Heart left ventricle (tissue), 16 donors: ENCODE measurements at regions not wholly inside any gene's neighbourhood (a gene's known extent, or its start where the extent isn't known, plus 50 kb on each side); places are given as distances from the start of the nearest gene placed in this dataset.

ENCODE experiments used
- ATAC-seq, 4 donors: fragments of 200-7000 bp; cut with Tn5 transposase; one replicate each; pipeline ENCODE4 v1.9.1; 2020 to 2022; ENCODE audit warnings: moderate library complexity in 4 of 4, mild to moderate bottlenecking in 3 of 4, moderate number of reproducible peaks in 1 of 4
- DNase-seq, 5 donors: peaks; one replicate each; pipeline ENCODE4 v3.0.0-alpha.2; 2020
- H3K27ac ChIP-seq, 12 donors: fragments of 200-600 bp; sonication (generic) in 4 of 12; one replicate each; pipeline versions ENCODE4 v1.5.0 to v1.8.0; 2016 to 2022; ENCODE audit warnings: mild to moderate bottlenecking in 2 of 12
- H3K27me3 ChIP-seq, 9 donors: fragments of 200-600 bp; sonication (generic) in 2 of 9; one replicate each; pipeline versions ENCODE4 v1.5.1 to v1.8.0; 2016 to 2022; ENCODE audit warnings: mild to moderate bottlenecking in 3 of 9
- H3K36me3 ChIP-seq, 9 donors: fragments of 200-600 bp; sonication (generic) in 2 of 9; one replicate each; pipeline versions ENCODE4 v1.5.0 to v1.8.0; 2018 to 2022; ENCODE audit warnings: mild to moderate bottlenecking in 2 of 9
- H3K4me1 ChIP-seq, 12 donors: fragments of 200-600 bp; sonication (generic) in 4 of 12; one replicate each; pipeline versions ENCODE4 v1.5.0 to v1.8.0; 2016 to 2022; ENCODE audit warnings: mild to moderate bottlenecking in 3 of 12
- H3K4me3 ChIP-seq, 12 donors: fragments of 200-600 bp; sonication (generic) in 4 of 12; one replicate each; pipeline versions ENCODE4 v1.5.0 to v1.8.0; 2017 to 2022; ENCODE audit warnings: mild to moderate bottlenecking in 9 of 12, moderate library complexity in 4 of 12
- H3K9me3 ChIP-seq, 12 donors: fragments of 200-600 bp; sonication (generic) in 4 of 12; one replicate each; pipeline versions ENCODE4 v1.5.0 to v1.8.0; 2016 to 2022; ENCODE audit warnings: mild to moderate bottlenecking in 1 of 12
- CTCF ChIP-seq, 12 donors: fragments of 200-600 bp; sonication (generic) in 4 of 12; IDR thresholded peaks; one replicate each; pipeline versions ENCODE4 v1.5.0 to v1.8.0; 2018 to 2022; ENCODE audit warnings: antibody characterized with exemption in 12 of 12, mild to moderate bottlenecking in 5 of 12
- POLR2A ChIP-seq, 2 donors: fragments of 450-650 bp; IDR thresholded peaks; one replicate each; pipeline ENCODE4 v1.6.1; 2017; ENCODE audit warnings: antibody characterized with exemption in 2 of 2, mild to moderate bottlenecking in 2 of 2, moderate library complexity in 2 of 2
- WGBS, 4 donors: extraction: QIAGEN DNeasy Blood & Tissue Kit in 2 of 4; methylation state at CpG; one replicate each; pipeline versions ENCODE4 v1.1.5 to v1.1.7; 2013 to 2018; 5-methylcytosine and 5-hydroxymethylcytosine counted together
- intact Hi-C, 10 donors: fragments of 100-400 bp; cut with DNase I; formaldehyde crosslinking; loops; one replicate each; pipeline versions ENCODE4 v1.11.1 to v1.14.2; 2022
- donor health status: ischemic (EF 13 %, LVEDD 7.1; RV severe dilation, severe dysfunction).
- donor health status: healthy with polysubstance abuse.
- donor health status: DM: no; HTN: yes; CAD: no.
- donor health status: DM: no; HTN: no; CAD: no.
- donor health status: ischemic (EF 25% LVEDD 6.9; RV normal size, moderate dysfunction).
- donor health status: ischemic (EF 25% LVEDD 5.7; RV mildly dilated, moderate dysfunction).
- donor health status: healthy.
- donor health status: DM: yes; HTN: yes; CAD: no.
- donor health status: ischemic (EF 35%, LVEDD 5.7; RV mildly dilated, moderate dysfunction).
- donor health status: nonischemic (EF 11% LVEDD 7.7; RV severe dilation, severe dysfunction).
- donor health status: DM: yes; HTN: yes; CAD: no.
- donor health status: PGD.
- donor health status: ischemic (EF 29% LVEDD 5.4; RV normal size, mild dysfunction).
- donor health status: nonischemic (EF 23%, LVEDD 6.1; RV moderate dilation, normal function).

GRCh38 chr4:4776335-4776734, 83.1 kb upstream of the MSX1 start:
- H3K4me3 ChIP-seq, result no peak overlapping the region
- H3K27me3 ChIP-seq, result no peaks in the 10 kb centered on the region
- H3K36me3 ChIP-seq, result no peaks in the 10 kb centered on the region
- H3K9me3 ChIP-seq, result no peaks in the 10 kb centered on the region
- TF ChIP-seq POLR2A (IDR thresholded peaks at IDR 0.05) (no peak), CTCF (IDR thresholded peaks at IDR 0.05) (no peak)
- WGBS, 4 donors, result 59 to 69% (median 68%) methylated on average over 9 of the region's 9 CpGs
- H3K4me1 ChIP-seq, result peaks cover 0 to 7% (median 0%) of the 10 kb centered on the region in 12 donors
- intact Hi-C loops, result loop anchor here in 1 of 10 donors (1.0 kb wide), 1 partner anchor 13 kb away; no protein-coding TSS in a partner anchor
- DNase-seq (no peak), ATAC-seq (no peak)
- no peak overlapping the region for H3K27ac ChIP-seq

GRCh38 chr4:4775493-4776004, 83.9 kb upstream of the MSX1 start:
- Histone ChIP-seq H3K27ac (no peak overlapping the region), H3K9me3 (no peaks in the 10 kb centered on the region), H3K4me3 (no peak overlapping the region), H3K36me3 (no peaks in the 10 kb centered on the region), H3K27me3 (no peaks in the 10 kb centered on the region), H3K4me1 (peaks cover 0 to 7% (median 0%) of the 10 kb centered on the region in 12 donors)
- DNase-seq (peak in 4 of 5 donors; percentile 34 to 82 (median 40)), ATAC-seq (peak; percentile 85 to 97 (median 93))
- WGBS, 4 donors, result 39 to 53% (median 51%) methylated on average over 10 of the region's 10 CpGs
- TF ChIP-seq POLR2A (IDR thresholded peaks at IDR 0.05) (no peak), CTCF (IDR thresholded peaks at IDR 0.05) (no peak)
- intact Hi-C loops, result loop anchor here in 1 of 10 donors (1.0 kb wide), 1 partner anchor 12 kb away; no protein-coding TSS in a partner anchor

GRCh38 chr4:4772534-4772933, 86.9 kb upstream of the MSX1 start:
- peaks cover 0 to 7% (median 0%) of the 10 kb centered on the region in 12 donors for H3K4me1 ChIP-seq
- no peaks in the 10 kb centered on the region for H3K27me3 ChIP-seq
- no peak overlapping the region for H3K27ac ChIP-seq
- intact Hi-C loops, result no loop called here
- DNase-seq (no peak), ATAC-seq (no peak)
- H3K36me3 ChIP-seq, result no peaks in the 10 kb centered on the region
- no peaks in the 10 kb centered on the region for H3K9me3 ChIP-seq
- no peak overlapping the region for H3K4me3 ChIP-seq
- WGBS, 4 donors, result 58 to 81% (median 67%) methylated on average over 6 of the region's 6 CpGs
- TF ChIP-seq POLR2A (IDR thresholded peaks at IDR 0.05) (no peak), CTCF (IDR thresholded peaks at IDR 0.05) (no peak)

GRCh38 chr4:4771160-4771559, 88.3 kb upstream of the MSX1 start:
- DNase-seq (no peak), ATAC-seq (no peak)
- peaks cover 0 to 4% (median 0%) of the 10 kb centered on the region in 9 donors for H3K27me3 ChIP-seq
- H3K27ac ChIP-seq, result no peak overlapping the region
- no peaks in the 10 kb centered on the region for H3K9me3 ChIP-seq
- H3K36me3 ChIP-seq, result no peaks in the 10 kb centered on the region
- 67 to 79% (median 75%) methylated on average over 5 of the region's 5 CpGs for WGBS, 4 donors
- intact Hi-C loops, result no loop called here
- H3K4me3 ChIP-seq, result no peak overlapping the region
- H3K4me1 ChIP-seq, result peaks cover 0 to 7% (median 0%) of the 10 kb centered on the region in 12 donors
- no peak for TF ChIP-seq CTCF (IDR thresholded peaks at IDR 0.05)
